Epithelial cell of esophagus (primary cell): ENCODE measurements at regions not wholly inside any gene's neighbourhood (a gene's known extent, or its start where the extent isn't known, plus 50 kb on each side); places are given as distances from the start of the nearest gene placed in this dataset.

Experiments
- DNase-seq: peaks from one replicate; pipeline ENCODE4 v3.0.0; 2010; ENCODE audit warnings: low read depth
- H3K4me3 ChIP-seq: 2 replicates; pipeline ENCODE4 v1.5.1; 2011; ENCODE audit warnings: mild to moderate bottlenecking, low read length, control low read depth
- TF ChIP-seq, protein P1 (sequence below): IDR thresholded peaks from 2 replicates; pipeline ENCODE4 v1.5.1; 2011; ENCODE audit warnings: low read depth, mild to moderate bottlenecking, low read length, control low read depth, inconsistent platforms; ENCODE audit not compliant: insufficient read depth; ENCODE audit errors: missing control alignments

DNA sequence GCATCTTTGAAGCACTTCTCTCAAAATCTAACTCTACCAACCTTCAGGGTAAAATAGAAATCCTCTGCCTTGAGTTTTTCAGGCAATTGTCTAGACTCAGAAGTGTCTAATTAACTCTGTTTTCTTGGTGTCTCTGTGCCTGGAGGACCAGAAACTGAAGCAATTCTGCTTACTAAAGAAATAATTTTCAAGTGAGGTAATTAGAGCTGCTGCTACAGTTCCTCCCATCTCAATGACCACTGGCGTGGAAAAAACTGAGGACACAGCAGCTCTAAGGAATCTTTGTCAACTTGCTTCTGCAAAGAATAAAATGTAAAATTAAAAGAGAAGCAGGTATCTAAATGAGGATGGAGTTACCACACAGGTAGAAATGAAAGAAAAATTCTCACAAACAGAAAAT, 785.0 kb downstream of the PRELID2 start:
- DNase-seq = no peak
- H3K4me3 ChIP-seq = no peak overlapping the region
- TF ChIP-seq, protein P1, sequence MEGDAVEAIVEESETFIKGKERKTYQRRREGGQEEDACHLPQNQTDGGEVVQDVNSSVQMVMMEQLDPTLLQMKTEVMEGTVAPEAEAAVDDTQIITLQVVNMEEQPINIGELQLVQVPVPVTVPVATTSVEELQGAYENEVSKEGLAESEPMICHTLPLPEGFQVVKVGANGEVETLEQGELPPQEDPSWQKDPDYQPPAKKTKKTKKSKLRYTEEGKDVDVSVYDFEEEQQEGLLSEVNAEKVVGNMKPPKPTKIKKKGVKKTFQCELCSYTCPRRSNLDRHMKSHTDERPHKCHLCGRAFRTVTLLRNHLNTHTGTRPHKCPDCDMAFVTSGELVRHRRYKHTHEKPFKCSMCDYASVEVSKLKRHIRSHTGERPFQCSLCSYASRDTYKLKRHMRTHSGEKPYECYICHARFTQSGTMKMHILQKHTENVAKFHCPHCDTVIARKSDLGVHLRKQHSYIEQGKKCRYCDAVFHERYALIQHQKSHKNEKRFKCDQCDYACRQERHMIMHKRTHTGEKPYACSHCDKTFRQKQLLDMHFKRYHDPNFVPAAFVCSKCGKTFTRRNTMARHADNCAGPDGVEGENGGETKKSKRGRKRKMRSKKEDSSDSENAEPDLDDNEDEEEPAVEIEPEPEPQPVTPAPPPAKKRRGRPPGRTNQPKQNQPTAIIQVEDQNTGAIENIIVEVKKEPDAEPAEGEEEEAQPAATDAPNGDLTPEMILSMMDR = no peak

DNA sequence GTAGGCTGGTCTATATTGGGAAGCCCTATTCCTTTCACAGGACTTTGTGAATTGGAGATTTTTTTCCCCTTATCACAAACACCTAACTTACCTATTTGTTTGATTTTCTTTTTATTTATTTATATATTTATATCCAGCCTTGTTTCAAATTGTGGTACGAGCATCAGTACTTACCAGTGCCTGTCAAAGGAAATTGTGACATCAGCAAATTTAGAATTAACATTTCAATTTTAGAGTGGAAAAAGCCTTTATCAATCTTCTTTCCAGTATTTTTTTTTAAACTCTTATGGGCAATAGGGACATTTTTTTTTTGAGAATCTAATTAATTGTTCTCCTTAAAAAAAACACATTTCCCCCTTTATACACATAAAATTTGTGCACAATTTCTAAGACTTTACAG, 790.2 kb downstream of the PRELID2 start:
- TF ChIP-seq, protein P1 = no peak
- no peak overlapping the region for H3K4me3 ChIP-seq
- DNase-seq = no peak

DNA sequence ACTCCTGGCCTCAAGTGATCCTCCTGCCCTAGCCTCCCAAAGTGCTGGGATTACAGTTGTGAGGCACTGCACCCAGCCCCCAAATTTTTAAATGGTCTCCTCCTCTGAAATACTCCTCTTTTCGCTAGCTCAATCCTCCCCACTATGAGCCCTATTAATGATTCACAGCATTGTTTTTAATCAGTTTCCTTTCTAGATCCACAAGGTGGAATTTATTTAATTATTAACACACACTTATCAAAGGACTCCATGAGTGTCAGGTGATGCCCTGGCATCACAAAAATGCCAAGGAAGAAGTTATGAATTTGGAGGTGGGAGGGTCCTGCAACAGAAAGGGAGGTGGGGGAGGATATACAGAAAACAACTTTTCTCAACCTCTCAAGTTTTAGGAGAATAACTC, 806.5 kb downstream of the PRELID2 start:
- no peak overlapping the region for H3K4me3 ChIP-seq
- TF ChIP-seq, protein P1 = no peak
- no peak for DNase-seq

DNA sequence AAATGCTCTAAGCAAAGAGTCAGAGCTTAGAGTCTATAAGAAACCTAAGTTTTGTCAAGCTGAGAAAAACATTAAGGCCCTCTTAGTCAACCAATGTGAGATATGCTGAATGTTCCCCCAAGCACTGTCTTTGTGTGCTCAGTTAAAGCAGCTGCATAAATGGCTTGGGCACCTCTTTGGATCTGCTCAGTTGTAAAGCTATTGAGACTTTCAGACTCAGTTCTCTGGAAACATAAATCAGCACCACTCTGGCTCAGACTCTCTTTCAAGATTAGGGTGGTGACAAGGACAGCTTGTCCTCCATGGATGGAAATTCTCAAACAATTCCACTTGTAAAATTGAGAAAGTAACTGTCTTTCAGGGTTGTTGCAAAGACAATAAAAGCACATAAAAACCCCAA, 807.9 kb downstream of the PRELID2 start:
- TF ChIP-seq, protein P1 = no peak
- DNase-seq = no peak
- no peak overlapping the region for H3K4me3 ChIP-seq

DNA sequence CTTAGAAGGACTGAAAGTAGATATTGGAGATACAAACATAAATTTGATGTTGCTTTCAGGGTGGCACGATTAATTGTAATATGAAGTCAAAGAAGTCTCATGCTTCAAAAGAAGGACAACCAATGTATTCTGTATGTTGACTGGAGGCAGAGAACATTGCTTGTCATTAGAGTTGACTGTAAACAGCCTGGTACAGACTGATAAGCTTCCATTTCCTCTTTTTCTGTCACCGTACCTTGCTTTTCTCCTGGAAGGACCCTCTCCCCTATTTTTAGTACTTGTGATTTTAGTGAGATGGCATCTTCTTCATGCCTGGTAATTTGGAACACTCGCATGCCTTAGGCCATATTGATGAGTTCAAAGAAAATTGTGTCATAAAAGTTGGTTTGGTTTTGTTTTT, 809.4 kb downstream of the PRELID2 start:
- H3K4me3 ChIP-seq = no peak overlapping the region
- no peak for DNase-seq
- TF ChIP-seq, protein P1 = no peak

DNA sequence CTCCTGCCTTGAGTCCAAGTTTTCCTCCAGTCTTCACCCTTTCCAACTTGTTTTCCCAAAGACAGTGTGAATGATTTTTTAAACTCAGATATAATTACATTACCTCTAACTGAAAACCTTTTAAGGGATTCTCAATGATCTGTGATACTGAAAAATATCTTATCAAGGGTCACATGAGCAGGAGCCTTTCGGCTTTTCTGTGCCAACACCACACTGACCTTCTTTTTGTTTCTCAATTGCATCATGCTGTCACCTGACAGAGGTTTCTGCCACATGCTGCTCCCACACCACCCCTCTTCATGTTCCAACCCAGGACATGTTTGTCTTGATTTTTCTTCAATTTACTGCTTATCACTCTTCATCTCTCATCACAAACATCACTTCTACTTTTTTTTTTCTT, 820.0 kb downstream of the PRELID2 start:
- DNase-seq = no peak
- no peak overlapping the region for H3K4me3 ChIP-seq
- TF ChIP-seq, protein P1 = no peak

DNA sequence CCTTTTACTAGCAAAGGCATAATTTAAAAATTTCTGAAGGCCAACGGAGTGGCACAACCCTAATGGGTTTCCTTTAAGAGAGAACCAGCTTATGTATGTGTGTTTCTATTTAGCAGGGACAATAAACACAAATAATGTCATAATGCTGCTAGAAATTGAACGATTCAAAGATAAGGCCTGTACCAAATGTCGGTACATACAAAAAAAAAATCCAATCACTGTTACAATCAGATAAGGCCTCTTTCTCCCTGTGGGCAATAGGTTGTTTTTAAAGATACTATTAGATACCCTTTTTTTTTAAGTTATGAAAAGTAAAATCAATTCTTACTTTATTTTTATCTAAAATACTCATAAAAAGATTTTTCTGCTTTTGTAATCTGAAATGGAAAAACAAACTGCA, 821.0 kb downstream of the PRELID2 start:
- no peak for DNase-seq
- H3K4me3 ChIP-seq = no peak overlapping the region
- TF ChIP-seq, protein P1 = no peak
